ENCODE measurements at regions not wholly inside any gene's neighbourhood (a gene's known extent, or its start where the extent isn't known, plus 50 kb on each side); places are given as distances from the start of the nearest gene placed in this dataset.

DNA sequence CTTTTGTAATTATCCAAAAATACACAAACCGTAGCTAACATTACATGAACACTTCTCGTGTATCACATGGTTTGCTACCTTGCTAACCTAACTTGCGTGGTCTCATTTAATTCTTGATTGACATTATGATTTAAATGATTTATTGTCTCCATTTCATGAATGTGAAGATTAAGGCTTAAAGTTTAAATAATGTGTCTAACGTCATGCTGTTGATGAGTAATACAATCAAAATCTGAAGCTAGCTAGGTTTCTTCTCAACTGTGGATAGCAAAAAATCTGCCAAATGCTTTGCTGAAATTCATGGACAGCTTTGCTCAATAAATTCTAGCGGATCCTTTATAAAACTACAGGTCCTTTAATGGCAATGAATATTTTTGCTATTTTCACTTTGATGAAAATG, 274.1 kb upstream of the MC4R start:
- intact Hi-C loops (cut with DNase I), result no loop called here
- ATAC-seq (no peak), DNase-seq (ENCODE audit: missing footprints) (no peak)

DNA sequence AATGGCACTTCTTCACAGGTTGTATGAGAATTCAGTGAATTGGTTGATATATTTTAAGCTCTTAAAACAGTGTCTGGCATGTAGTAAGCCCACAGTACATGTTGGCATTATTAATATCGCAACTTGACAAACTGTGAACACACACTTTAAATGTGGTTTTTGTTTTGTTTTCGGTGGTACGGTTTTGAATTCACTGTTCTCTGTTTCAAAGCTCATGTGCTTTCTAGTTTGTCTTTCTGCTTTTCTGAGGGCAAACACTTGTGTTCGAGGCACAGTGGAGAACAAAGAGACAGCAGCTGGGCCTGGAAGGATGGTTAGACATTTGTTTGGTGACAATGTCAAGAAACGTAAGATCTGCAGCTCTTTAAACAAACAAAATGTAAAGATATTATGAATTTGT, 276.5 kb upstream of the MC4R start:
- intact Hi-C loops (cut with DNase I), result no loop called here
- DNase-seq (ENCODE audit: missing footprints) (no peak), ATAC-seq (no peak)

DNA sequence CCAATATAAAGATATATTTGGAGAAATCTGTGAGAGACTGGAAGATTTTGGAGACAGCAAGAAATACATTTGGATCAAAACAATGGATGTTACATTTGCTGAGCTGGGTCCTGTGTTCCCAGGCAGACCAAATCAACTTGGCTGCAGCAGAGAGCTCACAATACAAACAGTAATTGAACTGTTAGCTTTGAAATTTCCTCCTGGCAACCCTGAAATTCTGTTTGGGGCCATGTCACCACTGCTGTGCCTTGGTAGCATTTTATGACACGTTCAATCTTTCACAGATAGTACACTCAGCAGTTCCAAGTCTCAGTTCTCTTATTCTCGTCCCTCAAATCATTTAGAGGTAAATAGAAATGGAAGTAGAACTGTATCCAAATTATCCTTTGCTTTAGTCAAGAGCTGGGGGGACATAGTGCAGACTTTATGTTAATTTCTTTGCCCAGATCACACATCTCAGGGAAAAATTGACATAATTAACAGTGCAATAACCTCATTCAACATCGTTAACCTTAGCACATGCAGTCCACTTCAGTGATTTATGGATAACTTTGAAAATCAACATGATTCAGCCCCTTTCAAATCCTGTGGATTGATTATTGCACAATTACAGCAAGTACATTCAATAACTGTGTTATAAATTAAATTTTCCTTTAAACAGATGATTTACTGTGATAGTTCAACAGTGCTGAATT, 277.4 kb upstream of the MC4R start:
- DNase-seq (ENCODE audit: missing footprints) (no peak), ATAC-seq (no peak)
- intact Hi-C loops (cut with DNase I), result no loop called here

DNA sequence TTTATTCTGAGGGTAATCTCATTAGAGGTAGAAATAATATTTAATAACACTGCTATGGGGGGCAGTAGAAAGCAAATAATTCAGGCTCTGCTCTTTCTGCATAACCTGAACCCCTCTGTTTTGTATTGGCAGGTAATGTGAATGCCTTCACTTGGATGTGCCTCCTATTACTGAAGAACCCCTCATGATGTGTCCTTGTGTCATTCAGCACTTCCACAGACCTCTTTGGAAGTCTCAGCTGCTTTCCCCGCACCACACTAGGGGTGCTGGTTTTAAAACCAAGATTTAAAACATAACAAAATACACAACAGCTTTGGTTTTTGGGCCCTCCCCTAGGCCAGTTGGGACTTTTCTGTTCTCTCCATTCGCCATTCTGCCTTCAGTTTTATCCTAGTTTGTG, 281.7 kb upstream of the MC4R start:
- no peak for DNase-seq (ENCODE audit: missing footprints)
- ATAC-seq, result no peak
- intact Hi-C loops (cut with DNase I), result no loop called here

DNA sequence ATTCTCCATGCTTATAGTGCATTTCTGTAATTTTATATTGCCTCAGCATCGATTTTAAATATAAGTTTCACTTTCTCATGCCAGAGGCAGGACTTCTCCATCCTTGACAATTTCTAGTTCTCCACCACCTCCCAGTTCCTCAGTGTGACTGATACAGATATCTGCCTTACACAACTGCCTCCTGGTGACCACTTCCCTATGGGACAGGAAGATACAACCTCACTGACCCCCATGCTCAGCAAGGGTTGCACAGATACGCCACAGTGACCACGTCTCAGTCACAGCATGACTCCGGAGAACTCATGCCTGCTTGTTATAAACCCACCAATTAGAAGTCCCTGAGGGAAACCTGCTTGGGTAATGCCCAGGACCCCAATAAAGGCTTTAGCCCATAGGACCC, 284.0 kb upstream of the MC4R start:
- DNase-seq (ENCODE audit: missing footprints) (no peak), ATAC-seq (no peak)
- intact Hi-C loops (cut with DNase I), result no loop called here

DNA sequence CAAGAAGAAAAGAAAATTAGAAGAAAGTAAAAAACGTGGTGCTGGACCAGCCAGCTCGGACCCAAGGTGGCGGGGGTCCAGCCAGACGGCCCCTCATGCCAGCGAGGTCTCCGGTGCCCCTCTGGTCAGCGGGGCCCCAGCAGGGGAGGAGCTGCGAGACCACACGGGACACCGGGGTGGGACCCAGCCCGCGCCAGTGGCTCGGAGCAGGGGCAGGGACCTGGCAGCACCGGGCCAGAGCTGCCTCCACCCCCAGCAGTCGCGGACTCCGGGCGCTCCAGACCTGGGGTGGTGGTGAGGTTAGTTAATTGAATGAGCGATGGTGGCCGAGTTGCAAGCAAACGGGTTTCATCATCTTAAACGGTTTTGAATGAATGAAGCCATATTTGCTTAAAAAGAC, 289.9 kb upstream of the MC4R start:
- ATAC-seq, result no peak
- no peak for DNase-seq (ENCODE audit: missing footprints)
- intact Hi-C loops (cut with DNase I), result no loop called here

DNA sequence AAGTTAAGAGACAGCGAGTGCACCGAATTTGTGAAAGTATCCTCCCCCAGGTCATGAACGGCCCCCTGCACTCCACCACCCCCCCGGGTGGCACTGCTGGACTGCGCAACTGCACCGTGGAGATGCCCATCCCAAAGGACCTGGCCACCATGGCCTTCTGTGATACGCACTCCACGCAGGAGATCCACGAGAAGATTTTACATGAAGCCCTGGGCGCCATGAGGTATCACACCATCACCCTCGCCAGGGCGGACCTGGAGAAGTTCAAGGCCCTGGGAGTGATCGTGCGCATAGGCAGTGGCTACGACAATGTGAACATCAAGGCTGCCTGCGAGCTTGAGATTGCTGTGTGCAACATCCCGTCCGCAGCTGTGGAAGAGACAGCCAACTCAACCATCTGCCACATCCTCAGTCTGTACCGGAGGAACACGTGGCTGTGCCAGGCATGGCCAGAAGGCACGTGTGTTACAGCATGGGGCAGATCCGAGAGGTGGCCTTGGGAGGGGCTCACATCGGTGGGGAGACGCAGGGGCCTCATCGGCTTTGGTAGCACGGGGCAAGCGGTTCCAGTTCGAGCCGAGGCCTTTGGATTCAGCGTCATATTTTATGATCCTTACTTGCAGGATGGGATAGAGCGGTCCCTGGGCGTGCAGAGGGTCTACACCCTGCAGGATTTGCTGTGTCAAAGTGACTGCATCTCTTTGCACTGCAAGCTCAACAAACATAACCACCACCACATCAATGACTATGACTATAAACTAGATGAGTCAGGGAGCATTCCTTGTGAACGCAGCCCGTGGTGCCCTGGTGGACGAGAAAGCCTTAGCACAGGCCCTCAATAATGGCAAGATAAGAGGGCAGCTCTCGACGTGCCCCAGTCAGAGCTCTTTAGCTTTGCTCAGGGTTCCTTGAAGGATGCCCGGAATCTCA, 290.8 kb upstream of the MC4R start:
- intact Hi-C loops (cut with DNase I), result no loop called here
- no peak for ATAC-seq
- DNase-seq (ENCODE audit: missing footprints), result peak; percentile 43

DNA sequence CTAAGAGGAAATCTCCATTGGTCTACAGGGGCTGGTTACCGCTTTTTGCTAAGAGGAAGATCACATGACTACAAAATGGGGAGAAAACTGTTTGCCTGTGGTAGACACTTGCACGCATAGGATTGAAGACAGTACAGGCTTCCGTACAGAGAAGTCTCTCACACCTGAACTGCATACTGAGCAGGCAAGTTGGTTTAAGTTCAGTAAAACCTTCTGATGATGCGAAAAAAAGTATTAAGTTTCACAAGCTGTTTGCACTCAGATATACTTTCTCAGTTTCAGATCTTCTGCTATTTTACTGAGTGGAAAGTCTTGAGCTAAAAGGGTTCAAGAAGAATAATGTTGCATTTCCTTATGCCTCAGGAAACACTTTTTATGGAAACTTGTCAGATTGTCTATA, 292.2 kb upstream of the MC4R start:
- DNase-seq (ENCODE audit: missing footprints), result no peak
- ATAC-seq, result no peak
- intact Hi-C loops (cut with DNase I), result no loop called here

DNA sequence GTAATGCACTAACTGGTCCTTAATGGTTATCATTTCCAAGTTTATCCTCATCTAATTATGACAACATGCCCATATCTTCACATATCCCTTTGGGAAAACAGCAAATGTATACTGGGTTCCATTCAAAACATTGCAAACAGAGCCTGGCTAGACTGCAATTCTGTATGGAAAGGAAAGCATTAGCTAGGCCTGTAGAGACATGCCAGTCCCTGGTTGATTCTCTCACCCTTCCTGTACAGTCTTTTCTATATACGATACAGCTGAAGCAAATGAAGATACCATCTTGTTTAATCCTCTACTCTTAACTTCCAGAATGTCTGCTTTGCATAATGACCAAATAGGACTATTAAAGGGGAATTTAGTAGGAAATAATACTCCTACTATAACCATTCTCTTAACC, 294.4 kb upstream of the MC4R start:
- no peak for DNase-seq (ENCODE audit: missing footprints)
- no peak for ATAC-seq
- intact Hi-C loops (cut with DNase I), result no loop called here

DNA sequence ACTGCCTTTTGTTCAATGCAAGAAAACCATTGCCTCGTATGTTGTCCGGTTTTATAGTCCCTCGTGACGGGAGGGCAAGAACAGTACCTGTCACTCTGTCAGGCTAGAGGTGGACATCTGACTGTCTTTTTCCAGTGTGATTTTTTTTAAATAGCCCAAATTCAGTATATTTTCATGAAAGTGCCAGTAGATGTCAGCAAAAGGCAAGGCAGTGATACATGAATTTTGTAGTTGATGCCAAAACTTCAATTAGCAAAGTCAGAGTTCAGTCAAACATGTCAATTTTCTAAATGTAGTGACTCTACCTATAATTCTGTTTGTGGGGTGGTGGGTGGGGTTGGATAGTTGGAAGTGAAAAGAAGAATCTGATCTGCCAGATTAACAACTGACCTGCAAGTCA, 296.0 kb upstream of the MC4R start:
- intact Hi-C loops (cut with DNase I), result no loop called here
- DNase-seq (ENCODE audit: missing footprints), result no peak

DNA sequence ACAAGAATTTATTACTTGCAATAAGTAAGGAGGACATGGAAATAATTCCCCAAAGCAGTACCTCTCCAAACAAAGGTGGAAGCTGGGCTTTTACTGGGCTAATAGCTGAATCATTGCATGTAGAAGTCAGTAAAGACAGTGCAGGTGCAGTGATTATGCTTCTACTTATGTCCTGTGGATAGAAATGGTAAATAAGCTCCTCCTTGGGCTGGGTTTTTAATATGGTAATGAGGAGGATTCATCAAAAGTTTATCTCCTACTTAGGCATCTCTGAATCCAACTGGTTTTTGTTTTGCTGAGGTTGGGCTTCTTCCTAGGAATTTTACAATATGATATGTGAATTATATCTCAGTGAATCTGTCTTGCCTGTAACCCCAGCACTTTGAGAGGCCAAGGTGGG, 297.4 kb upstream of the MC4R start:
- ATAC-seq (no peak), DNase-seq (ENCODE audit: missing footprints) (no peak)
- intact Hi-C loops (cut with DNase I), result no loop called here

More for the DNA sequence above, 296.0 kb upstream of the MC4R start:
- no peak for ATAC-seq

DNA sequence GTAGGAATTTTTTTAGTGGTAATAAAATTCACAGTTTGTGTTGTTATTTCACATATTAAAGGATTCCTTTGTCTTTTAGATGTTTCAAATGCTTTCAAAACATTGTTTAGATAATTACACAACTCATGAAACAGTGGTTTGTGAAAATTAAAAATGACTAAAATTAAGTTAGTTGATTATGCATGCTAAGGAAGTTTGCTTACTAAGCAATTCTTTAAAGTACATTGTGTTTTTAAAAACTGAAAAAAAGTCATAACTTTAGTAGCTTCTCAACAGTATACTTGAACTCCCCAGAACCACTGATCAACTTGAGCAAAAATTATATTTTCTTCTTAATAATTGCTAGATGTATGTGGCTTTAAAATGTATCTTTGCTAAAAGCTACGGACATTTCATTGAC, 298.4 kb upstream of the MC4R start:
- no peak for ATAC-seq
- no peak for DNase-seq (ENCODE audit: missing footprints)
- intact Hi-C loops (cut with DNase I), result no loop called here

DNA sequence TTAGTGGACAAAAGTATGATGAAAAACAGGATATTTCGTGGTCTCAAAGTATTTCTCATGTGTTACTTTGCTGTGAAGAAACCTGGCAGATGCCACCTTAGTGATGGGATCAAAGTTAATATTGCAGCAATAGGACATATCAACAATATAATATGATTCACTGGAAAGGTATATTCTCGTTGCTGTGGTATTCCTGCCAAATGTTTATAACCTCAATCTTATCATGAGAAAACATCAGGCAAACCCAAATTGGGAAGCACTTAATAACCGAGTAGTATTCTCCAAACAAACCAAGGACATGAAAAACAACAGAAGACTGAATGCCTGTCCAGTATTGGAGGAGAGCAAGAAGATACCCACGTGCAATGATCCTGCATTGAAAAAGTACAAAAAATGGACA, 302.6 kb upstream of the MC4R start:
- DNase-seq (ENCODE audit: missing footprints), result no peak
- no peak for ATAC-seq
- intact Hi-C loops (cut with DNase I), result no loop called here

DNA sequence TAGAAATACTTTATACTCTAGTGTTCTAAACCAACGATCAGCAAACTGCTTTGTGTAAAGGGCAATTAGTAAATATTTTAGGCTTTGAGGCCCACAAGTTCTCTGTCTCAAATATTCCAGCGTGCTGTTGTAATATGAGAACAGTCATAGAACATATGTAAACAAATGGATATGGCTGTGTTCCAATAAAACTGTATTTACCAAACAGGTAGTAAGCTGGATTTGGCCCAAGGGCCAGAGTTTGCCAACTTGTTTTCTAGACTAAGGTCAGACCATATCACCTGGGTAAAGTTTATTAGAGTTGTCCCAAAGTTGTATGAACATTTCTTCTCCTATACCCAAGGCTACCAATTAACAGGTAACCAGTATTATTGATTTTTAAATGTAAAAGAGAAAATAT, 303.2 kb upstream of the MC4R start:
- ATAC-seq (no peak), DNase-seq (ENCODE audit: missing footprints) (no peak)
- intact Hi-C loops (cut with DNase I), result no loop called here

DNA sequence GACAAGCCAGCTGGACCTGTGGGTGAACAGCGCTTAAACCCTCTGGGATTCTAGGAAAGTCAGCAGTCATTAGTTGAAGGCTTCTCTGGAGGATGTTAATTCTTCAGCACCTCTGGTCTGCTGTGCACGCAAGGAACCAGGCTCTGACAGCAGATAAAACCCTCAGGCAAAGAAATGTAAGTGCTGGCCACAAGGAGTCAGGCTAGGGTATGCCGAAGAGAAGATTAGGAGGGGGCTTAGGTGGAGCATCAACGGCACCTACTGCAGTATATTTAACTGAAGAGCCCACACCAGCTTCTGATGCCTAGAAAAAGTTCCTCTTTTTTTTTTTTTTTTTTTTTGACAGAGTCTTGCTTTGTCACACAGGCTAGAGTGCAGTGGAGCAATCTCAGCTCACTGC, 304.2 kb upstream of the MC4R start:
- ATAC-seq, result no peak
- no peak for DNase-seq (ENCODE audit: missing footprints)
- intact Hi-C loops (cut with DNase I), result no loop called here

DNA sequence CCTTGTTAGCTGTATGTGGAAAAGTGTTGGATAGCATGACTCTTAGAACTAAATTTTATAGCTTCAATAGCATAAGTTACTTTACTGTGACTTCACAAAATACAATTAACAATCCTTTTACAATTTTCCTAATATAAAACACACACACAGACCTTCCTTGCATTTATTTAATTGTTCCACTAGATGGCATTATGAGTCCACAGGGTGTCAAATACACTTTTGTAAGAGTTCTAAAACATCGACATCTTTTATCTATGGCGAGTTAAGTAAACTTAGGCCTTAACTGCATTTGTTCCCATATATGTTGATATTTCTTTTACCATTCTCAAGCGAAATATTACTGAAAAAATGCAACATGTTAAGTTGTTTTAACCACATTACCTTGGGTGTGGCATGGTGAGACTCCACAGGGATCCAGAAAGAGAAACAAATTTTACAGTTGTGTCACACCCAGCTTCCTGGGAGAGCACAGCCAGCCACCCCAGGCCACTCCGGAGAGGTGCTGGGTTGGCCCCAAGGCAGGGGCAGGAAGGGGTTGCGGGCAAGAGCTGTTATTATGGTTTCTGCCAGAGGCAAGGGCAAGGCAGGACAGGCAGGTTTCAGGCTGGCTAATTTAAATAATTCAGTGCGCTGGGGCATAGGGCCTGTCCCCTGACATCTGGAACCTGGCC, 312.4 kb upstream of the MC4R start:
- intact Hi-C loops (cut with DNase I), result loop anchor here (2.0 to 10.0 kb wide), 2 partner anchors 140 to 818 kb away; no protein-coding TSS in a partner anchor
- DNase-seq (ENCODE audit: missing footprints), result no peak
- no peak for ATAC-seq

DNA sequence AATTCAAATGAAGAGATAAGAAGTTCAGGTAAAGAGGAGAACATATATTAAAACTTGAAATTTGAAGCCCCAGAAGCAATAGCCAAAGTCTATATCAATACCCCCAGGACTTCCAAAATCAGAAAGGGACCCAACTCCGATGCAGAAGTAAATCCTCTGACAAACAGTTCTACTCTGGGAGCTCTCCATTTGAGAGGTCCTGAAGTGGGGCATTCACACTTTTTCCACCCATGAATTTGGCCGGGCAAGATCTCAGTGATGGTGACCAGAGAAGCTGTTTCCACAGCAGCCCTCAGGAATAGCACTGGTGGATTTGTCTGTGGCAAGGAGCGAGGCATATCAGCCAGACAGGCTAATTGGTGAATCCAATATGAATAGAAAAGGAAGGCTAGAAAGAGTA, 313.6 kb upstream of the MC4R start:
- no peak for ATAC-seq
- intact Hi-C loops (cut with DNase I), result loop anchor here (10.0 kb wide), 1 partner anchor 139 kb away; no protein-coding TSS in a partner anchor
- DNase-seq (ENCODE audit: missing footprints), result no peak

DNA sequence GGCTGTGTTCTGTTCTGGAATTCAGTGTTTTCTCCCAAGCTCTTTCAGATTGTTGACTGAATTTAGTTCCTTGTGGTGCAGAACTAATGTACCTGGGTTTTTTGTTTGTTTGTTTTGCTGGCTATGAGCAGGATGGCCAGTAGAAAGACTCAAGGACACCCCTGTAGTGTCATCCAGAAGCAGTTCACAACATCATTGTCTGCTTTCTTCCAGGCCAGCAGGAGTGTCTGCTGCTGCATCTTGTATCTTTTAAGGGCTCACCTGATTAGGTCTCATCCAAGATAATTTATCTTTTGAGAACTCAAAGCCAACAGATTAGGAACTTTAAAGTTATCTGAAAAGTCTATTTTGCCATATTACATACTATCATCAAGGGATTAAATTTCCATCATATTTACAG, 318.5 kb upstream of the MC4R start:
- no peak for DNase-seq (ENCODE audit: missing footprints)
- intact Hi-C loops (cut with DNase I), result no loop called here
- no peak for ATAC-seq

DNA sequence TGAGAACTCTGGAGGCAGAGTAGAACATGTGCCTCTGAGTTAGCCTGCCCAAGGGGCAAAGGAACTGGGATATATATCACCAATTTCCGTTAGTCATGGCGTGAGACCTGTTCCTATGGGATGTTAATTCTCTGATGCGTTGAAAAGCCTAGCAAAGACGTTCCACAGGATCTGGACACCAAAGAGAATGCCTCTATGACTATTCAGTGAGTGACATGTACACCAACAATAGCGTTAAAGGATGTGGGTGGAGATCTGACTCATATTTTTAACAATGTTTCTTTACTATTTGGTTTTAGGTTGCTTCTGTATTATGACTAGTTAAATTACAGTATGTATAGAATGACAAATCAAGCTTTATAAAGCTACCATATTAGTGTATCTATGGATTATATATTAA, 320.9 kb upstream of the MC4R start:
- intact Hi-C loops (cut with DNase I), result no loop called here
- DNase-seq (ENCODE audit: missing footprints) (no peak), ATAC-seq (no peak)

DNA sequence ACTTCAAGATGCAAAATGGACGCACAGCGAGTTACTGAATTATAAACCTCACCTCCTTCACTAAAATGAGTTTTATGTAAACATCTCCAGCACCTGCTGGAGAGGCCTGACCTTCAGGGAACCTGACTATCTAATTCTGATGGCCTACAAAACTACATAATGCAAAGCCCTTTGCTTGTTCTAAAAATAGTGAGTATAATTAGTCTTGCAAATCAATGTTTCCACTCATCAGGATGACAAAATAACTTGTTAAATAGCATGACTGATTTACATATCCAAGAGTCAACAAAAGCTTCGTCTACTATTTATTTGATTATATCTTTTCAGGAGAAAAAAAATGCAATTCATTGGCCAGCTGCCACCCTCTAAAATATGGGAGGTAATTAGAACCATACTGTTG, 326.3 kb upstream of the MC4R start:
- DNase-seq (ENCODE audit: missing footprints), result no peak
- intact Hi-C loops (cut with DNase I), result no loop called here
- no peak for ATAC-seq

All from Right ventricle myocardium inferior (tissue), 1 donor.